HG02870 (cell line): ENCODE measurements at regions not wholly inside any gene's neighbourhood (a gene's known extent, or its start where the extent isn't known, plus 50 kb on each side); places are given as distances from the start of the nearest gene placed in this dataset.

ENCODE experiments used
- ATAC-seq: cut with Tn5 transposase; IDR thresholded peaks from one replicate; pipeline ENCODE4 v1.9.1; 2021; ENCODE audit warnings: mild to moderate bottlenecking, moderate library complexity; ENCODE audit not compliant: unreplicated experiment

- no peak for ATAC-seq
These were observed 480.4 kb downstream of the FOXO1 start for GRCh38 chr13:40186041-40186440.

GRCh38 chr13:40186626-40187323 is 479.7 kb downstream of the FOXO1 start:
- ATAC-seq: no peak

- ATAC-seq: no peak
These were observed 479.1 kb downstream of the FOXO1 start for GRCh38 chr13:40187324-40187795.

- ATAC-seq: no peak
These were observed 478.4 kb downstream of the FOXO1 start for GRCh38 chr13:40187841-40188591.

- ATAC-seq: no peak
These were observed 477.0 kb downstream of the FOXO1 start for GRCh38 chr13:40189426-40189825.

GRCh38 chr13:40189898-40190630 is 476.4 kb downstream of the FOXO1 start:
- no peak for ATAC-seq

GRCh38 chr13:40190641-40191100 is 475.8 kb downstream of the FOXO1 start:
- ATAC-seq: peak; percentile 70

- ATAC-seq: no peak
These were observed 475.1 kb downstream of the FOXO1 start for GRCh38 chr13:40191186-40191980.

GRCh38 chr13:40192452-40192851 is 474.0 kb downstream of the FOXO1 start:
- no peak for ATAC-seq

- ATAC-seq: no peak
These were observed 473.6 kb downstream of the FOXO1 start for GRCh38 chr13:40192858-40193257.

- no peak for ATAC-seq
These were observed 472.9 kb downstream of the FOXO1 start for GRCh38 chr13:40193286-40194223.

- ATAC-seq: no peak
These were observed 472.1 kb downstream of the FOXO1 start for GRCh38 chr13:40194224-40194806.

GRCh38 chr13:40197049-40197448 is 469.4 kb downstream of the FOXO1 start:
- no peak for ATAC-seq

- ATAC-seq: no peak
These were observed 468.4 kb downstream of the FOXO1 start for GRCh38 chr13:40197936-40198595.

- ATAC-seq: no peak
These were observed 466.0 kb downstream of the FOXO1 start for GRCh38 chr13:40200273-40200978.

GRCh38 chr13:40204246-40204645 is 462.2 kb downstream of the FOXO1 start:
- ATAC-seq: no peak

- no peak for ATAC-seq
These were observed 460.6 kb downstream of the FOXO1 start for GRCh38 chr13:40205771-40206240.
